ENCODE measurements at regions not wholly inside any gene's neighbourhood (a gene's known extent, or its start where the extent isn't known, plus 50 kb on each side); places are given as distances from the start of the nearest gene placed in this dataset.
"Not testable (repeated sequence)": the region's sequence is repeated elsewhere in the genome, so short reads cannot be mapped to it uniquely, and the experiment has no call there.

DNA sequence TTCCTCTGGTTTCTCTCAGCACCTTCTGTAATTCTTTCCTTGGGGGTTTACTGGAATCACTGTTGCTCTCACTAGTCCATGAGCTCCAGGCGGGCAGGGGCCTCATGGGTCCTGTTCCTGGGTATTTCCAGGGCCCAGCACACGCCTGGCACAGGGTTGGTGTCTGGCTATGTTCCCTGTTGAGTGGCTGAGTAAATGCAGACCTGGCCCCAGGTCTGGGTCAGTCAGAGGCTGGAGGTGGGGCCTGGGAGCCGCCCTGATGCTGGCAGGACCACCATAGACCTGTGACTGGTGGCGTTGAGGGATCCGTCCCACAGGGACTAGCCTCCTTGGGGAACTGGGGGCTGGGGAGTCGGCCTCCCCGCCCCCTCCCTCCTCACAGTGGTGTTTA is 313.4 kb downstream of the PTPRU start:
- DNase-seq, result not testable (repeated sequence)

GRCh38 chr1:29549001-29549400 is 312.7 kb downstream of the PTPRU start:
- DNase-seq, result no peak

DNA sequence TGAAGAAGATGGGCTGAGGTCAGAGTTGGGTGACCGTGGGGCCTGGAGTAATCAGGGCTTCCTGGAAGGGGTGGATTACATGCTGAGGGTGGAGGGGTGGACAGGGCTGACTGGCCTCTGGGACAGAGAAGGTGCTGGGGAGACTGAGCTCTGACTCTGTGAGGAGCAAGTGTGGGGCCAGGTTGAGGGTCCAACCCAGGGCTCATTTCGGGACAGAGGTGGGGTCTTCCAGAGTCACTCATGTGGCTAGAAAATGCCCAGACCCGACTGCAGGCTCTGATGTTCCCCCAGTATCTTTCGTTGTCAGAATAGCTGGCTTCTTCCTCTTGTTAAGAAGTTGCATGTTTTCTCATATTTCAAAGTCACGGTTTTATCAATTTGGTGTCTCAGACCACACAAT is 311.8 kb downstream of the PTPRU start:
- DNase-seq, result no peak

GRCh38 chr1:29547300-29547699 is 311.0 kb downstream of the PTPRU start:
- no peak for DNase-seq

GRCh38 chr1:29546496-29546895 is 310.2 kb downstream of the PTPRU start:
- no peak for DNase-seq

DNA sequence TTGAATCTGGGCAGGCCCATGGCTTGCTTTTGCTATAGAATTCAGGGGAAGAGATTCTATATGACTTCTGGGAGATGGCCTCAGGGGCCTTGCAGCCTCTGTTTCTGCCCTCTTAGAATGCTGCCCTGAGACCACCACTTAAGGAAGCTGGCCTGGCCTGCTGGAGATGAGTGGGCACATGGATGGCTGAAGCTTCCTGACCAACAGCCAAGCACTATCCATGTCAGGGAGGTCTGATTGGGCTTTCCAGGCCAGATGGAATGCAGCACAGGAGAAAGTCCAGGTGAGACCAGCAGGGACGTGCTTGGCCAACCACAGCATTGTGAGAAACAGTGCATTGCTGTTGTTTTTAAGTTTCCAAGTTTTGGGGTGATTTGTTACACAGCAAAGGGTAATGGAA is 308.1 kb downstream of the PTPRU start:
- no peak for DNase-seq

DNA sequence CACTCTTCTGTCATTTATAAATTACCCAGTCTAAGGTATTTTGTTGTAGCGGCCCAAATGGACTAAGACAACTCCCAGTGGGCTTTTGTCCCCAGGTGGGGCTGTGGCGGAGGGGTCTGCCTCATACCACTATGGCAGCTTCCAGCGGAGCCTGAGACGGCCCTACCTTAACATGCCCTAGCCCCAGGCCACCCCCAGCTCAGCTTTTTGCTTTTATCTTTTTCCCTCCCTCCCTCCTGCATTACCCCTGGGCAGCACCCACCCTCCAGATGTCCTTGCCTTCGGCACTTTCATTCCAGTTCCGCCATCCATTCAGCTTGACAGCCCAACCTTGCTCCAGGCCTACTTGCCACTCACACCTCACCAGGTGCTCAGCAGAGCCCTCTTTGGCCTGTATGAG is 307.3 kb downstream of the PTPRU start:
- DNase-seq, result no peak

DNA sequence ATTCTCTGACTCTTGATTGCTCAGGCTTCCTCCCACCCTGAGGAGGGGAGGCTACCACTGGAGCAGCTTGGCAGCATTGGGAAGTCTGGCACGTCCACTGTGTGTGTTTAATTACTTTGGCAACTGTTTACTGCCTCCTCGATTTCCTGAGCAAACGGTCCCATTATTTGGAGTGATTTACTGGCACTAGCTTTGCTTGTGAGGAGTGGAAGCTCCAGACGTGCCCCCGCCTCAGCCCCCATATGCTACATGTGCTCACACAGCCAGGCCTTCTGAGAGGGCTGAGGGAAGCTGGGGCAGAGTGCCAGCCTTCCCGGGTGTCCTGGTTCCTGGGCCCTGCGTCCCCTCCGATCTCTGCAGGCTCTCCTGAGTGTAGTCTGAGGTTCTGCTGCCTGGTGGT is 306.2 kb downstream of the PTPRU start:
- no peak for DNase-seq

- no peak for DNase-seq
Measured at GRCh38 chr1:29541631-29542030, 305.3 kb downstream of the PTPRU start.

- no peak for DNase-seq
Measured at GRCh38 chr1:29540801-29541357, 304.6 kb downstream of the PTPRU start.

- DNase-seq, result no peak
Measured at GRCh38 chr1:29539971-29540370, 303.6 kb downstream of the PTPRU start.

- no peak for DNase-seq
Measured at GRCh38 chr1:29538586-29538985, 302.3 kb downstream of the PTPRU start.

DNA sequence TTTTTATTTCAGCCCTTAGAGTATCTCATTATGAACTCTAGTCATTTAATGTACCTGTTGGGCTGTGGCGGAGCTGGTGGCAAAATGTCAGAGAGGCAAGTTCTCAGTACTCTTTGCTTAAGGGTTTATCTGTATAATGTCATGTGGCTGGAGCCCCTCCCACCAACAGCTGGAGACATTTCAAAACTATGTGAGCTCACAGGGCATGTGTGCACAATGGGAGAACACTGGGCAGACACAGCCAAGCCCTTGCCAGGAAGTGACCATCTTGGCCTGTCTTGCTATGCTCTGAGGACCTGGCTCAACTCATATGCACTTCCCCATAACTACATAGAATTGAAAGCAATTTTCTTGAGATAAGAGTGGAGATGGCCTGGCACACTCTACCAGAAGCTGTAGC is 296.4 kb downstream of the PTPRU start:
- DNase-seq, result no peak

- DNase-seq, result no peak
Measured at GRCh38 chr1:29532285-29532684, 296.0 kb downstream of the PTPRU start.

GRCh38 chr1:29531596-29531995 is 295.3 kb downstream of the PTPRU start:
- no peak for DNase-seq

DNA sequence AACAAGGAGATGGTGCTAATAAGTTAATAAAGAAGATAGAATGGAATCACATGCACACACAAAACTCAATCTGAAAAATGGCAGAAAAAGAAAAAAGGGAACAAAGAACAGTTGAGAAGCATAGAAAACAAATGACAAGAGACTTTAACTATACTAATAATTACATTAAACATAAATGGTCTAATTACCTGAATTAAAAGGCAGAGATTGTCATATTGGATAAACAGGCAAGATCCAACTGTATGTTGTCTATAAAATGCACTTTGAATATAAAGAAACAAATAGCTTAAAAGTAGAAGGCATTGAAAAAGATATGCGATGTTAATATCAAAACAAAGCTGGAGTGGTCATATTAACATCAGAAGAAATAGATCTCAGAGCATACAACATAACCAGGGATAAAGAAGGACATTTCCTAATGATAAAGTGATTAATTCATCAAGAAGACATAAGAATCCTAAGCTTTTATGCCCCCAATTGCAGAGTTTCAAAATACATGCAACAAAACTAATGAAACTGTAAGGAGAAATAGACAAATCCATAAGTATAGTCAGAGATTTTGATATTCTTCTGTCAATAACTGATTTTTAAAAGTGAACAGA is 293.5 kb downstream of the PTPRU start:
- DNase-seq, result no peak

- no peak for DNase-seq
Measured at GRCh38 chr1:29527314-29528004, 291.1 kb downstream of the PTPRU start.

GRCh38 chr1:29525941-29526340 is 289.6 kb downstream of the PTPRU start:
- no peak for DNase-seq

GRCh38 chr1:29524285-29525065 is 288.2 kb downstream of the PTPRU start:
- no peak for DNase-seq

GRCh38 chr1:29523576-29523975 is 287.3 kb downstream of the PTPRU start:
- no peak for DNase-seq

DNA sequence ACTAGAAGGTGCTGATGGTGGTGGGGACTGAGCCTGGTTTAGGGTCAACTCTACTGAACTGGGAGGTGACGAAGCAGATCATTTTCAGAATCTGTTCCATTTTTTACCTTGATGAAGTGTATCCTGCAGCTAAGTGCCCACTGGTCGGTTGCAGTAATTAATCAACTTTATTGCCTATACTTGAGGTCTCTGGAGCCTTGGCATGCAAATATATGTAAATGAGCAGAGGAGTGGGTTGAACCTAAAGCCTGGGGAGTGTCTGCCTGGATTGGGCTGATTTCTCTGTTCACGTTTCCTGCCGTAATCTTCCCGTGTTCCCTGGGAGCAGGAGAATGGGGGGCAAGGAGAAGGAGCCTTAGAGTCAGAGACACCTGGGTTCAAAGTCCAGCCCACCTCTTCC is 286.8 kb downstream of the PTPRU start:
- no peak for DNase-seq

GRCh38 chr1:29521811-29522580 is 285.7 kb downstream of the PTPRU start:
- no peak for DNase-seq

DNA sequence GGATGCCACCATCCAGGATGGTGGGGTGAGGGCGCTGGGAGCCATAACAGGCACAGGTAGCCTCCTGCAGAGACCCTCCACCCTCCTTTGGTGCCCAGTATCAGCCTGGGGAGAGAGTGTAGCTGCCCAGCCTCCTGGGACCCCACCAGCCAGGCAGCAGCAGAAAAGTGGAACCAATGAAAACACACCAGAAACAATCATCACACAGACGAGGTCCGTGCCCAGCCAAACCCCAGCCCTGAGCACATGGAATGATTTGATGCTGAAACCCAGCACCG is 285.1 kb downstream of the PTPRU start:
- DNase-seq, result no peak

All from activated T-cell treated with anti-CD3 and anti-CD28 coated beads, Interleukin-2, amount 50 U/mL, for 1 hour (primary cell).